ENCODE measurements at regions not wholly inside any gene's neighbourhood (a gene's known extent, or its start where the extent isn't known, plus 50 kb on each side); places are given as distances from the start of the nearest gene placed in this dataset.

DNA sequence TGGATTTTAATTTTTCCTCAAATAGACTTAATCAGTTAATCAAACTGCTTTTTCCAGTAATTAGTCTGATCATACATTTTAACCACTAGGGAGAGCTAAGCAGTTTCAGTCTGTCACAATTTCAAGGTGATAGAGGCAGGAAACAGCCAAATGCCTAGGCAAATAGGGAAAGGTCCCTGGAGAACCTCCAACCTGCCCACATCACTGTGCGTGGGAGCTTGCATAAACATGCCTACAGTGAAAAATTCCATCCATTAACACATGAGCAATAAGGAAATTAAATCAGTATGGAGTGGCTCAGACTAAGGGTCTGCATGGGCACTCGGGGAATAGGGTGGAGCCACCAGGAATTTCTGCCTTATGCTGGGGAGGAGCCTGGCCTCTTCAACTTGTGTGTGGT lies 74.6 kb downstream of the AASDHPPT start:
- no peaks in the 10 kb centered on the region for H4K20me1 ChIP-seq (ENCODE audit: insufficient read depth, low read depth, low read length)
- H3K9ac ChIP-seq (ENCODE audit: low read length) = no peak overlapping the region
- no peaks in the 10 kb centered on the region for H3K36me3 ChIP-seq (ENCODE audit: insufficient read depth, low read length)
- H3K9me2 ChIP-seq (replicated peaks; ENCODE audit: insufficient read depth, low read length) = no peaks in the 10 kb centered on the region
- no peak overlapping the region for H3K4me2 ChIP-seq (ENCODE audit: low read depth, low read length, poor library complexity, severe bottlenecking)
- H2AFZ ChIP-seq (ENCODE audit: low read length) = no peak overlapping the region
- no peak overlapping the region for H3K27ac ChIP-seq (ENCODE audit: low read length)
- peaks cover 4% of the 10 kb centered on the region; the same call in 1 of the 2 replicates for H3K4me1 ChIP-seq (ENCODE audit: low read length)
- no peak overlapping the region for H3K4me3 ChIP-seq (ENCODE audit: low read length)
- peaks cover 5% of the 10 kb centered on the region for H3K9me3 ChIP-seq (ENCODE audit: low read length)
- no peaks in the 10 kb centered on the region; the same call in 1 of the 2 replicates for H3K27me3 ChIP-seq (ENCODE audit: low read length)
- H3K79me2 ChIP-seq (ENCODE audit: low read length) = no peaks in the 10 kb centered on the region
- peak; percentile 56 for DNase-seq

- Histone ChIP-seq H3K36me3 (ENCODE audit: insufficient read depth, low read length) (no peaks in the 10 kb centered on the region), H3K9ac (ENCODE audit: low read length) (no peak overlapping the region), H4K20me1 (ENCODE audit: insufficient read depth, low read depth, low read length) (no peaks in the 10 kb centered on the region), H3K4me1 (ENCODE audit: low read length) (peaks cover 4% of the 10 kb centered on the region; the same call in 1 of the 2 replicates), H3K4me3 (ENCODE audit: low read length) (no peak overlapping the region), H3K9me3 (ENCODE audit: low read length) (no peaks in the 10 kb centered on the region), H3K27ac (ENCODE audit: low read length) (no peak overlapping the region), H2AFZ (ENCODE audit: low read length) (no peak overlapping the region), H3K4me2 (ENCODE audit: low read depth, low read length, poor library complexity, severe bottlenecking) (no peak overlapping the region), H3K27me3 (ENCODE audit: low read length) (no peaks in the 10 kb centered on the region), H3K9me2 (replicated peaks; ENCODE audit: insufficient read depth, low read length) (no peaks in the 10 kb centered on the region), H3K79me2 (ENCODE audit: low read length) (no peaks in the 10 kb centered on the region)
- DNase-seq = no peak
These were observed 75.4 kb downstream of the AASDHPPT start for GRCh38 chr11:106152824-106153223.

- Histone ChIP-seq H3K4me2 (ENCODE audit: low read depth, low read length, poor library complexity, severe bottlenecking) (no peak overlapping the region), H3K4me1 (ENCODE audit: low read length) (peaks cover 14% of the 10 kb centered on the region), H3K4me3 (ENCODE audit: low read length) (no peak overlapping the region), H3K9ac (ENCODE audit: low read length) (no peak overlapping the region), H4K20me1 (ENCODE audit: insufficient read depth, low read depth, low read length) (no peaks in the 10 kb centered on the region), H3K36me3 (ENCODE audit: insufficient read depth, low read length) (no peaks in the 10 kb centered on the region), H3K9me3 (ENCODE audit: low read length) (no peaks in the 10 kb centered on the region), H2AFZ (ENCODE audit: low read length) (peak overlapping the region; percentile 6; the same call in 1 of the 2 replicates), H3K9me2 (replicated peaks; ENCODE audit: insufficient read depth, low read length) (no peaks in the 10 kb centered on the region), H3K27ac (ENCODE audit: low read length) (no peak overlapping the region), H3K27me3 (ENCODE audit: low read length) (no peaks in the 10 kb centered on the region), H3K79me2 (ENCODE audit: low read length) (no peaks in the 10 kb centered on the region)
- DNase-seq = peak; percentile 83
These were observed 79.0 kb downstream of the AASDHPPT start for GRCh38 chr11:106156290-106156937.

DNA sequence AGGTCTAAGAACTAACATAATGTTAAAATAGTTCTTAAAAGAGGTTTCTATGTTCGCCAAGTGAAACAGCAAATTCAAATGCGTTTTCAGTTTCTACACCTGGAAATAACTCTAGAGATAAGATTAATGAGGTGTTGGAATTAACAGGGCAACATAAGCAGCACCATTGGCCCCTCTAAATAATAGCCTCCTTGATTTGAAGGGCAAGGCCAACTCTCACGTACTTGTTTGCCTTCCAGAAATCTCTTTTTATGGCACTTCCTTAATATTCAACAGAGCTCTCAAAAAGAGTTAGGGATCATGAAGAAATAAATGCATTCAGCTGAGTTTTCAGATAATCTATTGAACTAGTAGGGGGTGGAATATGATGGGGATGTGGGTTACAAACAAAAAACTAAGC lies 80.9 kb downstream of the AASDHPPT start:
- no peak for DNase-seq
- Histone ChIP-seq H3K27me3 (ENCODE audit: low read length) (no peaks in the 10 kb centered on the region), H3K79me2 (ENCODE audit: low read length) (no peaks in the 10 kb centered on the region)

GRCh38 chr11:106159836-106160235 lies 82.4 kb downstream of the AASDHPPT start:
- Histone ChIP-seq H3K27ac (ENCODE audit: low read length) (no peak overlapping the region), H3K9me3 (ENCODE audit: low read length) (no peaks in the 10 kb centered on the region; the same call in 1 of the 2 replicates)

More for the DNA sequence above, 80.9 kb downstream of the AASDHPPT start:
- H3K36me3 ChIP-seq (ENCODE audit: insufficient read depth, low read length) = no peaks in the 10 kb centered on the region
- H3K4me3 ChIP-seq (ENCODE audit: low read length) = no peak overlapping the region
- no peaks in the 10 kb centered on the region for H4K20me1 ChIP-seq (ENCODE audit: insufficient read depth, low read depth, low read length)
- H2AFZ ChIP-seq (ENCODE audit: low read length) = no peak overlapping the region
- H3K27ac ChIP-seq (ENCODE audit: low read length) = no peak overlapping the region
- no peaks in the 10 kb centered on the region; the same call in 1 of the 2 replicates for H3K9me3 ChIP-seq (ENCODE audit: low read length)
- H3K4me1 ChIP-seq (ENCODE audit: low read length) = peaks cover 11% of the 10 kb centered on the region
- no peak overlapping the region for H3K9ac ChIP-seq (ENCODE audit: low read length)
- no peaks in the 10 kb centered on the region for H3K9me2 ChIP-seq (replicated peaks; ENCODE audit: insufficient read depth, low read length)
- no peak overlapping the region for H3K4me2 ChIP-seq (ENCODE audit: low read depth, low read length, poor library complexity, severe bottlenecking)

DNA sequence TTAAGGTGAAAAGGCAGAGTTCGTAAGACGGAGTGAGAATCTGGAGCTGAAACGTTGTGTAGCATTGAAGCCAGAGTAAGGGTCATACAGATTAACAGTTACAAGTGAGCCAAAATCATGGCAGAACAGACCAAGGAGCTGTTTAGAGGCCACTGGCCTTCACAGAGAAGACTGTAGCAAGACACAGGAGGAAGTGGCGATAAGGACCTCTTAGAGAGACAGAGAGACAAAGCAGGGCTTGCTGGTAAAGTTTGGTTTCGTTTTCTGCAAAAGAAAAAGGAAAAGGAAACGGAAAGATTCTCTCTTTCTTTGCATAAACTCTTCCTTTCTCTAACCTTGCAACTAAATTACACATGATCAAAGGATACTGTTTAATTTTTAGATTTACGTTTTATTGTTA lies 83.0 kb downstream of the AASDHPPT start:
- DNase-seq = peak; percentile 79
- peak overlapping the region; percentile 44 for H3K9ac ChIP-seq (ENCODE audit: low read length)
- no peak overlapping the region for H3K27ac ChIP-seq (ENCODE audit: low read length)
- no peaks in the 10 kb centered on the region; the same call in 1 of the 2 replicates for H3K27me3 ChIP-seq (ENCODE audit: low read length)
- H3K79me2 ChIP-seq (ENCODE audit: low read length) = no peaks in the 10 kb centered on the region
- no peaks in the 10 kb centered on the region for H4K20me1 ChIP-seq (ENCODE audit: insufficient read depth, low read depth, low read length)
- no peaks in the 10 kb centered on the region for H3K36me3 ChIP-seq (ENCODE audit: insufficient read depth, low read length)
- H3K4me1 ChIP-seq (ENCODE audit: low read length) = peaks cover 11% of the 10 kb centered on the region
- H3K9me3 ChIP-seq (ENCODE audit: low read length) = no peaks in the 10 kb centered on the region; the same call in 1 of the 2 replicates
- H2AFZ ChIP-seq (ENCODE audit: low read length) = peak overlapping the region; percentile 74
- H3K4me2 ChIP-seq (ENCODE audit: low read depth, low read length, poor library complexity, severe bottlenecking) = peak overlapping the region; percentile 53
- H3K4me3 ChIP-seq (ENCODE audit: low read length) = peak overlapping the region; percentile 52
- H3K9me2 ChIP-seq (replicated peaks; ENCODE audit: insufficient read depth, low read length) = no peaks in the 10 kb centered on the region

More at GRCh38 chr11:106159836-106160235, 82.4 kb downstream of the AASDHPPT start:
- Histone ChIP-seq H2AFZ (ENCODE audit: low read length) (peak overlapping the region; percentile 74; the same call in 1 of the 2 replicates), H3K4me2 (ENCODE audit: low read depth, low read length, poor library complexity, severe bottlenecking) (peak overlapping the region; percentile 53), H3K79me2 (ENCODE audit: low read length) (no peaks in the 10 kb centered on the region), H3K36me3 (ENCODE audit: insufficient read depth, low read length) (no peaks in the 10 kb centered on the region), H3K4me3 (ENCODE audit: low read length) (peak overlapping the region; percentile 52; the same call in 1 of the 2 replicates), H3K9me2 (replicated peaks; ENCODE audit: insufficient read depth, low read length) (no peaks in the 10 kb centered on the region), H3K9ac (ENCODE audit: low read length) (peak overlapping the region; percentile 44; the same call in 1 of the 2 replicates), H4K20me1 (ENCODE audit: insufficient read depth, low read depth, low read length) (no peaks in the 10 kb centered on the region), H3K27me3 (ENCODE audit: low read length) (no peaks in the 10 kb centered on the region), H3K4me1 (ENCODE audit: low read length) (peaks cover 11% of the 10 kb centered on the region)
- no peak for DNase-seq

DNA sequence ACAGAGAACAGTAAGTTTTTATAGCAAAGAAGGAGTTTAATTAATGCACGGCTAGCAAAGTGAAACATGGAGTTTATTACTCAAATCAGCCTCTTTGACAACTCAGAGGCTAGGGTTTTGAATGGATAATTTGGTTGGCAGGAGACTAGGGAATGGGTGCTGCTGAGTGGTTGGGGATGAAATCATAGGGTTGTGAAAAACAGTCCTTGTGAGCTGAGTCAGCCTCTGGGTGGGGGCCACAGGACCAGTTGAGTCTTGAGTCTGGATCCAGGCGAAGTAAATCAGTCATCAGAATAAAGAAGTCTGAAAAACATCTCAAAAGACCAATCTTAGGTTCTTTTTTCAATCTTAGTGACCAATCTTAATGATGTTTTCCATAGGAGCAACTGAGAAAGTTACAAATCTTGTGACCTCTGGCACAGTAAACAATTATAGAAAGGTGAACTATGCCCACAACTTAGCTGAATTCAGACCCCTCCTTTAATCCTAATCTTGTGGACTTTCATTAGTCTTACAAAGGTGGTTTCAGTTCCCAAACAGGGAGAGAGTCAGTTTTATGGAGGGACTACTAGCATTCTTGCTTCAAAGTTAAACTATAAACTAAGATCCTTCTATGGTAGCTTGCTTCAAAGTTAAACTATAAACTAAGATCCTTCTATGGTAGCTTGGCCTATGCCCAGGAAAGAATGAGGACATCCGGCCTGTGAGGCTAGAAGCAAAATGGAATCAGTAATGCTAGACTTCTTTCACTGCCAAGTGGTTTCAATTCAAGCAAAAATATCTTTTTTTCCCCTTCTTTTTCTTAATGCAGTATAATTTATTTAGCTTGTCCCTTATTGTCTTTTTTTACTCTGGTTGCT lies 84.5 kb downstream of the AASDHPPT start:
- Histone ChIP-seq H3K79me2 (ENCODE audit: low read length) (no peaks in the 10 kb centered on the region), H3K9me2 (replicated peaks; ENCODE audit: insufficient read depth, low read length) (no peaks in the 10 kb centered on the region), H3K9me3 (ENCODE audit: low read length) (peaks cover 2% of the 10 kb centered on the region; the same call in 1 of the 2 replicates), H3K27ac (ENCODE audit: low read length) (no peak overlapping the region), H3K4me3 (ENCODE audit: low read length) (no peak overlapping the region), H3K27me3 (ENCODE audit: low read length) (no peaks in the 10 kb centered on the region; the same call in 1 of the 2 replicates), H4K20me1 (ENCODE audit: insufficient read depth, low read depth, low read length) (no peaks in the 10 kb centered on the region), H2AFZ (ENCODE audit: low read length) (no peak overlapping the region), H3K36me3 (ENCODE audit: insufficient read depth, low read length) (no peaks in the 10 kb centered on the region), H3K9ac (ENCODE audit: low read length) (no peak overlapping the region), H3K4me2 (ENCODE audit: low read depth, low read length, poor library complexity, severe bottlenecking) (no peak overlapping the region), H3K4me1 (ENCODE audit: low read length) (peaks cover 11% of the 10 kb centered on the region)
- DNase-seq = no peak

GRCh38 chr11:106167085-106167484 lies 89.6 kb downstream of the AASDHPPT start:
- Histone ChIP-seq H3K4me1 (ENCODE audit: low read length) (no peaks in the 10 kb centered on the region), H3K4me2 (ENCODE audit: low read depth, low read length, poor library complexity, severe bottlenecking) (no peak overlapping the region), H3K4me3 (ENCODE audit: low read length) (no peak overlapping the region), H3K27me3 (ENCODE audit: low read length) (no peaks in the 10 kb centered on the region; the same call in 1 of the 2 replicates), H2AFZ (ENCODE audit: low read length) (no peak overlapping the region), H3K9ac (ENCODE audit: low read length) (no peak overlapping the region), H3K27ac (ENCODE audit: low read length) (no peak overlapping the region), H3K9me2 (replicated peaks; ENCODE audit: insufficient read depth, low read length) (no peaks in the 10 kb centered on the region), H3K36me3 (ENCODE audit: insufficient read depth, low read length) (no peaks in the 10 kb centered on the region), H3K9me3 (ENCODE audit: low read length) (peaks cover 4% of the 10 kb centered on the region; the same call in 1 of the 2 replicates), H4K20me1 (ENCODE audit: insufficient read depth, low read depth, low read length) (no peaks in the 10 kb centered on the region), H3K79me2 (ENCODE audit: low read length) (no peaks in the 10 kb centered on the region)
- no peak for DNase-seq
